ENCODE measurements at regions not wholly inside any gene's neighbourhood (a gene's known extent, or its start where the extent isn't known, plus 50 kb on each side); places are given as distances from the start of the nearest gene placed in this dataset.

DNA sequence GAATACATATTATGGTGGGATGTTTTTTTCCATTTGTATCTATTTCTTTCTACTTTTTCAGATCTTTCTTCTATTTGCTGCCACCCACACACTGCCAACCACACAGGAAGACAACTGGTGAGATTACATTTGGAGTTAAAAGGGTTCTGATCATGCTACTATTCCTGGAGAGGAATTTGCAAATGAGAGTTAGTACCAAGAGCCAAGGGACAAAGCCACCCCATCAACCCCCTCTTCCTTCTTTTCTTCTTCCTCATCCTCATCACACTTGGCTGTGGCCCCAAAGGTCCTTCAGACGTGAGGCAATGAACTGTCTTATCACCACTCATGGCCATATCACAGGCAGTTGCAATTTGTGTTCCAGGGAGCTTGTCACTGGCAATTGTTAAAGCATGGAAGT, 215.6 kb upstream of the SLC14A2 start:
- TF ChIP-seq, protein P1, sequence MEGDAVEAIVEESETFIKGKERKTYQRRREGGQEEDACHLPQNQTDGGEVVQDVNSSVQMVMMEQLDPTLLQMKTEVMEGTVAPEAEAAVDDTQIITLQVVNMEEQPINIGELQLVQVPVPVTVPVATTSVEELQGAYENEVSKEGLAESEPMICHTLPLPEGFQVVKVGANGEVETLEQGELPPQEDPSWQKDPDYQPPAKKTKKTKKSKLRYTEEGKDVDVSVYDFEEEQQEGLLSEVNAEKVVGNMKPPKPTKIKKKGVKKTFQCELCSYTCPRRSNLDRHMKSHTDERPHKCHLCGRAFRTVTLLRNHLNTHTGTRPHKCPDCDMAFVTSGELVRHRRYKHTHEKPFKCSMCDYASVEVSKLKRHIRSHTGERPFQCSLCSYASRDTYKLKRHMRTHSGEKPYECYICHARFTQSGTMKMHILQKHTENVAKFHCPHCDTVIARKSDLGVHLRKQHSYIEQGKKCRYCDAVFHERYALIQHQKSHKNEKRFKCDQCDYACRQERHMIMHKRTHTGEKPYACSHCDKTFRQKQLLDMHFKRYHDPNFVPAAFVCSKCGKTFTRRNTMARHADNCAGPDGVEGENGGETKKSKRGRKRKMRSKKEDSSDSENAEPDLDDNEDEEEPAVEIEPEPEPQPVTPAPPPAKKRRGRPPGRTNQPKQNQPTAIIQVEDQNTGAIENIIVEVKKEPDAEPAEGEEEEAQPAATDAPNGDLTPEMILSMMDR (conservative IDR thresholded peaks at IDR 0.05; ENCODE audit: low read depth in 2 of 2) = no peak
- no peak for TF ChIP-seq EZH2 (IDR thresholded peaks at IDR 0.05; ENCODE audit: low read depth, unreplicated experiment)
